Neural cell (in vitro differentiated cells): ENCODE measurements at regions not wholly inside any gene's neighbourhood (a gene's known extent, or its start where the extent isn't known, plus 50 kb on each side); places are given as distances from the start of the nearest gene placed in this dataset.
"Not testable (repeated sequence)": the region's sequence is repeated elsewhere in the genome, so short reads cannot be mapped to it uniquely, and the experiment has no call there.

Source experiments
- POLR2AphosphoS5 ChIP-seq: IDR thresholded peaks from 2 replicates; pipeline ENCODE4 v1.6.1; 2012
- RAD21 ChIP-seq: fragments of 450-650 bp; conservative IDR thresholded peaks from 2 replicates; pipeline ENCODE4 v1.6.1; 2014; ENCODE audit warnings: antibody characterized with exemption, mild to moderate bottlenecking, moderate library complexity
- TF ChIP-seq, protein P1 (sequence below): IDR thresholded peaks from 2 replicates; pipeline ENCODE4 v1.6.1; 2012; ENCODE audit warnings: borderline replicate concordance

DNA sequence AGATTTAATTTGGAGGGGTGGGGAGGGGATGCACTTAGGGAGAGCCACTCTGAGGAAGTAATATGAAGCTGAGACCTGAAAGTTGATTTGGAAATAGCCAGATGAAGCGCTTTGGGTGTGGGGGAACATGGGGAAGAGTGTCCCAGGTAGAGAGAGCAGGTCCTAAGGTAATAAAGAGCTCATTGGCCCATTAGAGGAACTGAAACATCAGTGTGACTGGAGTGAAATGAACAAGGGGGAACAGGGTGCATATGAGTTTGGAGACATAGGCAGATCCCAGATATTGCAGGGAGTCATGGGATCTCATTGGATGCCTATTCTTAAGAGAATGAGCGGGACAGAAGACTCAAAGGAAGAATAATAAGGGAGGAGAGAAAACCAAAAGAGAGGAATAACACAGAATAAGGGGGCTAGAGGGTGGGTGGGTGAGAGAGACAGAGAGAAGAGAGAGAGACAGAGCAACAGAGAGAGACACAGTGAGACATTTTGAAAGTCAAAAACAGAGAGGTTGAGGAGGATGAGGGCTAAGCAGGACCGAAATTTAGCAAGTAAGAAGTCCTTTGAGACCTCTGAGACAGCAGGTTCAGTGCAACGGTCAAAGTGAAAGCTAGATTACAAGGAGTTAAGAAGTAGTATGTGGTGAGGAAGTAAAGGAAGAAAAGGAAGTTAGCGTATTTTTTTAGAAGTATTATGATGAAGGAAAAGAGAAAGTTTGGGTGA, 54.1 kb upstream of the NOTCH2NLA start:
- TF ChIP-seq, protein P1, sequence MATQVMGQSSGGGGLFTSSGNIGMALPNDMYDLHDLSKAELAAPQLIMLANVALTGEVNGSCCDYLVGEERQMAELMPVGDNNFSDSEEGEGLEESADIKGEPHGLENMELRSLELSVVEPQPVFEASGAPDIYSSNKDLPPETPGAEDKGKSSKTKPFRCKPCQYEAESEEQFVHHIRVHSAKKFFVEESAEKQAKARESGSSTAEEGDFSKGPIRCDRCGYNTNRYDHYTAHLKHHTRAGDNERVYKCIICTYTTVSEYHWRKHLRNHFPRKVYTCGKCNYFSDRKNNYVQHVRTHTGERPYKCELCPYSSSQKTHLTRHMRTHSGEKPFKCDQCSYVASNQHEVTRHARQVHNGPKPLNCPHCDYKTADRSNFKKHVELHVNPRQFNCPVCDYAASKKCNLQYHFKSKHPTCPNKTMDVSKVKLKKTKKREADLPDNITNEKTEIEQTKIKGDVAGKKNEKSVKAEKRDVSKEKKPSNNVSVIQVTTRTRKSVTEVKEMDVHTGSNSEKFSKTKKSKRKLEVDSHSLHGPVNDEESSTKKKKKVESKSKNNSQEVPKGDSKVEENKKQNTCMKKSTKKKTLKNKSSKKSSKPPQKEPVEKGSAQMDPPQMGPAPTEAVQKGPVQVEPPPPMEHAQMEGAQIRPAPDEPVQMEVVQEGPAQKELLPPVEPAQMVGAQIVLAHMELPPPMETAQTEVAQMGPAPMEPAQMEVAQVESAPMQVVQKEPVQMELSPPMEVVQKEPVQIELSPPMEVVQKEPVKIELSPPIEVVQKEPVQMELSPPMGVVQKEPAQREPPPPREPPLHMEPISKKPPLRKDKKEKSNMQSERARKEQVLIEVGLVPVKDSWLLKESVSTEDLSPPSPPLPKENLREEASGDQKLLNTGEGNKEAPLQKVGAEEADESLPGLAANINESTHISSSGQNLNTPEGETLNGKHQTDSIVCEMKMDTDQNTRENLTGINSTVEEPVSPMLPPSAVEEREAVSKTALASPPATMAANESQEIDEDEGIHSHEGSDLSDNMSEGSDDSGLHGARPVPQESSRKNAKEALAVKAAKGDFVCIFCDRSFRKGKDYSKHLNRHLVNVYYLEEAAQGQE: not testable (repeated sequence)
- not testable (repeated sequence) for TF ChIP-seq POLR2AphosphoS5, RAD21
